Activated gamma-delta T cell treated with anti-CD3 and anti-CD28 coated beads, Interleukin-2, amount 50 U/mL, for 16 hours (primary cell): ENCODE measurements at regions not wholly inside any gene's neighbourhood (a gene's known extent, or its start where the extent isn't known, plus 50 kb on each side); places are given as distances from the start of the nearest gene placed in this dataset.
"Not testable (repeated sequence)": the region's sequence is repeated elsewhere in the genome, so short reads cannot be mapped to it uniquely, and the experiment has no call there.

Source experiments
- DNase-seq: peaks from one replicate; pipeline ENCODE4 v3.0.0-alpha.2; 2020; ENCODE audit warnings: low read depth

DNA sequence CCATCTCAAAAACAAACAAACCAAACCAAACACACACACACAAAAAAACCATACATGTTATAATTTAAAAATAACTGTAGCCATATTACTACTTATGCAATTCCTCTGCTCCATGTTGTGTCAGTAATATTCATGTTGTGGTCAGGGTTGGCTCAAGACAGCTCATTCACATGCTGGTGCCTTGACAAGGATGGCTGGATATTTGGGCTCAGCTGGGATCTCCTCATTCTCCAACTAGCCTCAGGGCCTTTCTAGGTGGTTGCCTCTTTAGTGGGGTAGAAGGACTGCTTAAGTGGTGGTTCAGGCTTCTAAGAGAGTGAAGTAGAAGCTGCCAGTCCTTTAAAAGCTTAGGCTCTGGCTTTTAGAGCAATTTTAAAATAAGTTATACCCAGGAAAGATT is 189.3 kb downstream of the ADRA2A start:
- no peak for DNase-seq

DNA sequence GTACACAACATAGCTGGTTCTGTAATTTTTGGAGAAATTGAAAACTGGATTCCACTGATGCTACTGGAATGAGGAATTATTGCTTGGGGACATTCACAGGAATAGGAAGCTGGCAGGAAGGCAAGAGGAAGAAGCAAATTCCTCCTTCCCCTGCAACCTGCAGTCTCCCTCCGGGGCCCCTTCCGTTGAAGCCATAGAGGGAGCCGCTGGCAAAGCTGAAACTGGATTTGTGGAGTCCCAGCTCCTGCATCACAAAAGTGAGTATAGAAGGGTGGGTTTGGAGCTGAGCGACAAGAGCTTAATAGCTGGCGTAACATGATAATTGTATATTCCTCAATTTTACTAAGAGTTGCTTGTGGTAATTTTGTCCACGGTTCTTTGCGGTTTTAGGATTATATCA is 190.8 kb downstream of the ADRA2A start:
- DNase-seq: no peak

DNA sequence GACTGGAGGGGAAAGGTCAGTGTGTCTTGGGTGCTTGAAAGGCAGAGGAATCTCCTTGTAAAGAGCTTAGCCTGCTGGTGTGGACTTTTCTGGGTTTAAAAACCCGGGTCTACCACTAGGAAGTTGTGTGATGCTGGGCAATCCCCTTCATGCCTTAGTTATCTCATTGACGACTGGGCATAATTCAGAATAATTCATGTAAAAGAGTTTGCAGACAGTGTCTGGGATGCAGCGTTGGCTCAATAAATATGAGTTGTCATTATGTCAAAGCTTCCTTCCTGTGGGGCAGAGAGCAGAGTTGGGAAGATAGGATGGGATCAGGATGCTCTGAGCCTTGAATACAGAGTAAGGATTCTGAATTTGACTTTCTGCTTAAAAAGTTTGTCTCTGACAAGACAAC is 196.4 kb downstream of the ADRA2A start:
- DNase-seq: no peak

DNA sequence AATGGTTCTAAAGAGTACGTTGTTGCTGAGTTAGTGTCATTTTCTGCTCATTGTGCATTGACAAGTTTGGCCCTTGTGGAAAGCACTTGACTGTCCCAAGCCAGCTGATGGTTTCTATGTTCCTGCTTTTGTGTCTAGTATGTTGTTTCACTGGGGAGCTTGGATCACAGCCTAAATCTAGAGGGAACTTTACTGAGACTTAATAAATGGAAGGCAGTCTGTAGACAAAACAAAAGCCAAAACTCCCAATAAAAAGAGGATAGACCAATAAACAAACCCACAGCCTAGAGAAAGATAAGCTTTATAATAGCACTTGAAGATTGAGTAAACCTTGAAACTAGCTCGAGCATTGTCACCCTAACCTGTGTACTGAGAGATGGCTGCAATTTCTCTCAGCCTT is 196.8 kb downstream of the ADRA2A start:
- no peak for DNase-seq

DNA sequence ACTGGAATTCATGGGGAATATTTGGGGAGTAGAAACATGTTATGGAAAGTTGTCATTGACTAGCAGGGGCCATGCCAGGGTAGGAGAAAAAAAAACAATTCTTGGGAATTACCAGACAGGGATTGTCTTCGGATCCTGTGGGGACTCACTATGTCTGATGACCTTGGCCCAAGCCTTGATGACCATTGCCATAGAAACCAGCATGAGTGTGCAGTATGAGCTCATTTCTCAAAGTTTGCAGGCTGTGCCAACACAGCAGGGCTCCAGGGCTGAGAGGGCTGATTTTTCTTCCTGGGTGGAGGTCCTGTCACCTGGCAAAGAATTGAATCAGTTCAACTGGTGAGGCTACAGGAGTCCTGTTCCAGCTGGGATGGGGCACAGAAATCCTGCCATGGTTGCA is 198.3 kb downstream of the ADRA2A start:
- DNase-seq: no peak

DNA sequence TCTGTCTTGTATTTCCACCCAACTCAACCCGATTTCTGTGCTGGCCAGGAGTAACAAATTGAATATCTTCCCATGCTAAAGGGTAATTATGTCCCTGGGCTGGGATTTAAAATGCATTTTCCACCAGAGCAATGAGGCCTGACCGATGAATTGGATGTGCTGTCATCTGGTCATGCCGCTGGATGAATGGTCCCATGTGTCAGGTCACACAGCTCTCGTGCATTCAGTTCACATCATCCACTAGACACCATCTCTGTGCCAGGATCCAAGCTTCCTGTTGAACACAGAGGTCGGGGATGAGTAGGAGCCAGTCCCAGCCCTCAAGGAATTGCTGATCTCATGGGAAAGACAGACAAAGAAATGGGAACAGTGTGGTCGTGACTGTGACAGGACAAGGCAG is 200.8 kb downstream of the ADRA2A start:
- DNase-seq: no peak

DNA sequence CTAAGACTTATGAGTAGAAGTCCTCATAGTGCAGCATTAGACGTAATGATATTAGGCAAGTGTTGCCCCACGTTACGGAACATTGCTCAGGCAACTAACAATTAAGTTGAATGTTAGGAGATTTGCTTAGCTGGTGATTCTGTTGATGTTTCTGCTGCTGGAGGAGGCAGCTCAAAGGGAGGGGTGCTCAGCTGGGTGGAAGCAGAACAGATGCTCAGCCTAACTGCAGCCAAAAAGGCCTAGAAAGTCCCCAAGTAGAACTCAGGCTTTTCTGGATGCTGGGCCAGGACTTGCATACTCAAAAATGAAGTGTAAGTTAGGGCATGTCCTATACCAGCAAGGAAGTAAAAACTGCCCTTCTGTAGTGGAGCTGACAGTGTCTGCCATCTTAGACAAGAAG is 201.4 kb downstream of the ADRA2A start:
- no peak for DNase-seq

DNA sequence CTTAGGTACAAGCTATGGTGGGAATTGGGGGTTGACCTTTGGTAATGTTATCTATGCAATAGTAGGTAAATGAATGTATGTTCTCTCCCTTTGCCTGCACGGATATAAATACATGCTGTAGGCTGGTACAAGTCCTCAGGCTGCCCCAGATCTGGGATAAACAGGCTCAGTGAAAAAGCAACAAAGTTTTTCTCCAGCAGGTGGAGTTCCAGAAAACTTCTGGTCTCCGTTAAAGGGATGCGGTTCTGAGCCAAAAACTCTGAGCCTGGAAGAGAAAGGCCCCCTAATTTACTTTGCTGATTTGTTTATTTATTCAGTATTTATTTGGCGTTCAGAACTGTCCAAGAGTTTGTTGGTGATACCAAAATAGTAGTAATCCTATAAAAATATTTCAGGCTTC is 204.7 kb downstream of the ADRA2A start:
- DNase-seq: no peak

DNA sequence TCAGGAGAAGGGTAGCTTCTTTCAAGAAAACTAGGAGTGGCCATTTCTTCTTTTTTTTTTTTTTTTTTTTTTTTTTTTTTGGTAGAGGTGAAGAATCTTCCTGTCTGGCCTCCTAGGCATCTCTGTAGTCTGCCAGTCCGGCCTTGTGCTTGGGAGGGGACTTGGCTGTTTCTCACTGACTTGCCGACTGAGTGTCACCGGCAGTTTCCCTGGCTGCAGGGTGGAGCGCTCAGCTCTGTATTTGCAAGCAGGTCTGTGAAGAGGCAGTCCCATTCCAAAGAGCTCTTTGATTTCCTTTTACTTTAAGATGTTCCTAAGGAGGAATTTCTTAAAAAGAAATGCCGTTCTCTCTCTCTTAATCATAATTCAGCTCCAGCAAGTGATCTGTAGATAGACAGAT is 212.6 kb downstream of the ADRA2A start:
- DNase-seq: no peak

DNA sequence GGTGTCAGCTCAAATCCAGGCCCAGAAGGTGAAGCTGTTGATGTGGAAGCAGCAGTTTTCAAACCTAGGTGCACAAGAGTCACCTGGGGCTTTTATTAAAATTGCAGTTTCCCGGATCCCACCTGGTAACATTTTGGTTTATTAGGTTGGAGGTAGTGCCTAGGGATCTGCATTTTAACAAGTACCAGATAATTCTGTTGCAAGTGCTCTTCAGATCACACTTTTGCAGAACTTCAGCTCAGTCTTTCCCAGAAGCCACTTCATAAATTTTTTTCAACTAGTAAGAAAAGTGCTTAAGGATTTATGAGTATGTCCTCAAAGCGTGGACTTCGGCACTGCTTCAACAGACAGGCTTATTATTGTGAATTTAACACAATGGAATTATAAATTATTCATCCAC is 213.8 kb downstream of the ADRA2A start:
- DNase-seq: no peak

DNA sequence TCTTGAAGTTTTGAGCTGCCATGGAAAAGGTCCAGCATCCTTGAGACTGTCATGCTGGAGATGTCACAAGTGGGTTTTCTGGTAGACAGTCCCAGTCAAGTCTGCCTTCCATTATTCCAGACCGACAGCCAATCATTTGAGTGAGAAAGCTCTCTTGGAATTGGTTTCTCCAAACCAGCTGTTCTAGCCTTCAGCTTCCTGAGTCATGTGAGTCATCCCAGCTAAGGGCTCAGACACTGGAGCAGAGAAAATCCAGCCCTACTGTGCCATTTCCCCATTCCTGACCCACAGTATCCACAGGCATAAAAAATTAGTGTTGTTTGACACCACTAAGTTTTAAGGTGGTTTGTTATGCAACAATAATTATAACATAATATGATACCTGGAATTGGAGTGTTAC is 219.0 kb downstream of the ADRA2A start:
- no peak for DNase-seq

DNA sequence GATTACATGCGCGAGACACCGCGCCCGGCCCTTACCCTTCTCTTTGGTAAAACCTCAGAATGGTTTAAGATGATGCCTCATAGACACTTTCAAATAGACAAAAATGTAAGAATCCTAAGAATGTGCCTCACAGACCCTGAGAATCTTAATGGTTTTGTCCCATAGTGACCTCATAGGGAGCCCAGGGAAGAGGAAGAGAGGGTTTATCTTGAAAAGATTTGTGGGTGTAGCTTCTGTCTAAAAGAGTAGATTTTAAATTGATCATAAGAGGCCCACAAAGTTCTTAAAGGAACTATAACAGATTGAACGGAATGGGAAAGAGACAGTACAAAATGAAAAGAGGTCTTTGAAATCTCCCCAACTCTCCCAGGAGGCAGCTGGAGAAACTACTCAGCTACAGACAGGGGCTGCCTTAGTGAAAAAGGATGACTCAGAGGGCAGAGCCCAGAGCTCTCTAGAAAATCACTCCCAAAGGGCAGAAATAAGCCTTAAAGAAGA is 220.6 kb downstream of the ADRA2A start:
- no peak for DNase-seq

DNA sequence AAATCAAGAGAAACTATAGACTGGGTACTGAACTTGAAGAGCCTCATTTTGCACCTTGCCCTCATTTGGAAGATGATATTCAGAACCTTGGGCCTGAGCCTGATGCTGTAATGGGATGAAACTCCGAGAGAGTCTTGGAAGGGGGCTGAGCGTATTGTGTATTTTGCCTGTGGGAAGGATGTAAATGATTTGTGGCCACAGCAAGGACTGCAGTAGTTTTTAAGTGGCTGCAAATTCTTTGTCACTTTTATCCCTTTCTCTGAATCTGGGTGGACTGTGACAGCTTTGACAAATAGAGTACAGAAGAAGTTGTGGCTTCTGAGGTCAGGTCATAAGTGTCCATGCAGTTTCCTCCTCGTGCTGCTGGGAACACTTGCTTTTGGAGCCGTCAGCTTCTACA is 221.2 kb downstream of the ADRA2A start:
- DNase-seq: no peak

DNA sequence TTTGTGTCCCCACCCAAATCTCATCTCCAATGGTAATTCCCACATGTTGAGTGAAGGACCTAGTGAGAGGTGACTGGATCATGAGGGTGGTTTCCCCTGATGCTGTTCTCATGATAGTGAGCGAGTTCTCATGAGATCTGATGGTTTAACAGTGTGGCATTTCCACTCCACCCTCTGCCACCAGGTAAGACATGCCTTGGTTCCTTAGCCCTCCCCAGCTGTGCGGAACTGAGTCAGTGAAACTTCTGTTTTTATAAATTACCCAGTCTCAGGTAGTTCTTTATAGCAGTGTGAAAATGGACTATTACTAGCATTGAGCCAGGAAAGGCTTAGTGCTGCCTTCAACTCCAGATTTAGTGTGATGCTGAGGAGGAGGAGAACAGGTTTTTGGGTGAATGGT is 222.2 kb downstream of the ADRA2A start:
- no peak for DNase-seq

DNA sequence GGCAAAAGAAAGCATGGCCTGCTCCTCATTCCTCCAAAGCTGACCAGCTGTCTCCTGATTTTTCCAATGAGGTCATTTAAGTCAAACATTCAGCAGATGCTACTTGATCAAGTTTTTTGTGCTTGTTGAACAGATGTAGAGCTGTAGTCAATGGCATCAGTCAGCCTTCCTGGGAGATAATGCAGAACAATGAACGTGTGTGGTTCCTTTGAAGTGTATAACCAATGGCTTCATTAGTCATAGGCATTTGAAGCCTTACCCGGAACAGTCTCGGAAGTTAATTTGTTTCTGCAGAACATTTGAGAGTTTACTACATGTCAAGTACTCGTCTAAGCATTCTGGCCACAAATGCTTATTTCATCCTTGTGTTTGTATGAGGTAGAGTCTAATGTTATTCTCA is 227.1 kb downstream of the ADRA2A start:
- DNase-seq: no peak

DNA sequence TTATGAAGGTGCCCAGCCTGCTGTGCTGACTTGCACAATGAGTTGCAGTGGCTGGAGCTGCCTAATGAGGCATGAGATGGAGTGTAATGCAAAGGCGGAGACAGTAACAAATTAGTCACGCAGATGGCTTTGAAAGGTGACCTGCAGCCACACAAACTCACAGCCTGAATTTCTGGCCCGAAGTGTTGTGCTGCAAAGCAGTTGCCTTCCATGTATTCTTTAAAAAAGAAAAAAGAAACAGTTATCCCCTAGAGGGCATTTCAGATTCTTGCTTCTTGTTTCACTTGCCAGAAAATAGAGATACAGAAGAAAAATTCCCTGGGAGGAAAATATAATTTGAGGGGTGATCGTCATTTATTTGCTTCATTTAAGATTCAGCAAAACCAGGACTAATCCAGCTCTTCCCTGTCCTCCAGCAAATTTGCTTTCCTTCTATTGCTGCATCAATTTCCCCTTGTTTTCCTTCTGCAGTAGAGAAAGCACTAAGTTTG is 239.9 kb downstream of the ADRA2A start:
- no peak for DNase-seq

DNA sequence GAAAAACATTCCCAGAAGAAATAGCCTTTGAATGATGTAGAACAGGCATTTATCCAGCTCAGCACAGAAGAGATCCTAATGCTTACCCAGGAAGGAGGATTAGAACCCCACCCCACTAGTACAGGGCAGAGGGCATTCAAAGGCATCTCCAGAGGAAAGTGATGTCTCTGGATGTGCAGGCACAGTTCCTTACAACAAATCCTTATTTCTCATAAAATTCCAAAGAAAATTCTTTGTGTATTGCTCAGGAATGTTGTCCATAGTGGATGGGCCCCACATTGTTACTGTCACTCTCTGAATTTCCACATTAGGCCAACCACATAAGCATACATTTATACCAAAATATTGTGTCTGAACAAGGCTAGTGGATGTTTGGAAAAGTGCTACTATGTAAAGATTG is 243.0 kb downstream of the ADRA2A start:
- no peak for DNase-seq

DNA sequence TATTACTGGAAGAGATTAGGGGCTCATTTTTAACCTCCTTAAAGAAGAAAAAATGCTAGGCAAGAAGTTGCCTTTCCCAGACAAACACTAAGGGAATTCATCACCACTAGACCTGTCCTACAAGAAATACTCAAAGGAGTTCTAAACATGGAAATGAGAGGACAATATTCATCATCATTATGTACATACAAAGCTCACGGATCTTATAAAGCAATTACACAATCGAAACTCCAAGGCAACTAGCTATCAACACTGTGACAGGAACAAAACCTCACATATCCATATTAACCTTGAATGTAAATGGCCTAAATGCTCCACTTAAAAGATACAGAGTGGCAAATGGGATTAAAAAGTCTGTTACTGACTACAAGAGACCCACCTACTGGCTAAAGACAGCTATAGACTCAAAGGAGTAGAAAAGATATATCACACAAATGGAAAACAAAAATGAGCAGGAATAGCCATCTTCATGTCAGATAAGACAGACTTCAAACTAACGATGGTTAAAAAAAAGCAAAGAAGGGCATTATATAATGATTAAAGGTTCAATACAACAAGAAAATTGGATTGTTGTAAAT is 246.6 kb downstream of the ADRA2A start:
- no peak for DNase-seq

DNA sequence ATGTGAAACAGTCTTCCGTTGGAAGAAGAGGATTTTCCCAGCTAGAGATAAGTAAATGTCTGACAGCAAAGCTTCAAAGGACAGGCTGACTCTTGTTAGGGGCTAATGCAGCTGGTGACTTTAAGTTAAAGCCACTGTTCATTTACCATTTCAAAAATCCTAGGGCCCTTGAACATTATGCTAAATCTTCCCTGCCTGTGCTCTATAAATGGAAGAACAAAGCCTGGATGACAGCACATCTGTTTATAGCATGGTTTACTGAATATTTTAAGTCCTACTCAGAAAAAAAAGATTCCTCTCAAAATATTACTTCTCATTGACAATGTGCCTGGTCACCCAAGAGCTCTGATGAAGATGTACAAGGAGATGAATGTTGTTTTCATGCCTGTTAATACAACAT is 255.3 kb downstream of the ADRA2A start:
- not testable (repeated sequence) for DNase-seq

DNA sequence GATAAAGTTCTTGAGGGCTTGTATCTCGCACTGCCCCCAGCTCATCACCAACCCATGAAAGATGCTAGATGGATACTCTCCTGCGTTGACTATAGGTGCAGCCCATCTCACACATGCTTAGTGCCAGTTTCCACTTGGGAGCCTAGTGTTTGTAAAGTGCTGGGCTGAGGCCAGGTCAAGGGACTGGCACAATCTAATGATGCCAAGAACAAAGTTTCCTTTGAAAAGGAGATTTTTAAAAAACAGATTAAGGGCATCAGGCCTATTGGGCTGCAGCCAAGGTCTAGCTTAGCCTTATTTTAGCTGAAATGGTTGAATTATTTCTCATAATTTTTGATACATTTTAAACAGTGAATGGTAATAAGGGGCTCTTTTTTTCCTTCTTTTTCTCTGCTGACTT is 259.0 kb downstream of the ADRA2A start:
- no peak for DNase-seq

DNA sequence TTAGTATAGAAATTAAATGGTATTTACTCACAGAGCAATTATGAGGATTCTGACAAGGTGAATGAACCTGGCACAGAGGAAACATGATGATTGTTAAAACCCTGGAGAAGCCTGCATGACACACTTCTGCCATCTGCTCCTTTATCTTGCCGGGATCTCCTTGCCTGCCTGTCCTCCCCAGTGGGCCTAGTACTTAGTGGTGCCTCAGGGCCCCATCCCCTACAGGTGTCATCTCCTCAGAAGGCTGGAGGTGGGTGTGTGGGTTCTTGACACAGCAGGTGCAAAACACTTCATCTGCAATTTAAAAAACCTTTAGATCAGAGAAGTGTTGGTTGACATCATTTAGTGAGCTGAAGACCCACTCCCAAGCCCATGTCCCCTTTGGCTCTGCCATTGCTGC is 261.2 kb downstream of the ADRA2A start:
- DNase-seq: no peak

DNA sequence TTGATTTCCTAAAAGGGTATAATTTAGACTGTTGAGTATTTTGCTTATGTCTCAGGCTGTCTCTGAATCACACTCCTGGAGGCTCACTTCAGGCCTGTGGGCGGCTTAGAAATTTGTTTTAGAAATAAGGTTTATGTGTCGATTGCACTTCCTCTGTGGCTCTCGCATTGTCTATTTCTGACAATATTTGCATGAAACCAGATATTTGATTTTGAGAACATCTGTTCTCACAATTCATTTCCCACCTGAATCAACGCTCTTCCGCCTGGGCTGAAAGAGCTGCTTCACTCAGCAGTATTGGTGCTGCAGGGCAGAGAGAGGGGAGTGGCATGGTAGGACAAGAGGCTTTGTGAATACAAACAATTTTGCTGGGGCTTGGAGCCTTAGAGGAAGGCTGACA is 262.0 kb downstream of the ADRA2A start:
- no peak for DNase-seq

DNA sequence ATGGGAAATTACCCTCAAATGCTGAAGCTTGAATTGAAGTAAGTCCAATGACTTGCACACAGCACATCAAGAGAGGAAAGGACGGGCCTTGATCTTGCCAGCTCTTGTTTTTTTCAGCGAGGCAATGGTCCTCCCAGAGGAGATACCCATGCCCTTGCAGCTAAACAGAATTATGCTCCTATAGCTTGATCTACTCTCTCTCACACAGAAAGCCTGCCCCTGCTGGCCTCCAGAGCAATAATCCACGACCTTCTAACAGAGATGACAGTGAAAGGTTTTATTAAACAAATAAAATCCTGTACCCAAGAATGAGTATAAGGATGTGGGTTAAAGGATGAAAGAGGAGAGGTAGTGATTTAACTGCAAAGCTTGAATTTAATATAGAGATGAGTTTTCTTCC is 268.0 kb downstream of the ADRA2A start:
- DNase-seq: no peak

DNA sequence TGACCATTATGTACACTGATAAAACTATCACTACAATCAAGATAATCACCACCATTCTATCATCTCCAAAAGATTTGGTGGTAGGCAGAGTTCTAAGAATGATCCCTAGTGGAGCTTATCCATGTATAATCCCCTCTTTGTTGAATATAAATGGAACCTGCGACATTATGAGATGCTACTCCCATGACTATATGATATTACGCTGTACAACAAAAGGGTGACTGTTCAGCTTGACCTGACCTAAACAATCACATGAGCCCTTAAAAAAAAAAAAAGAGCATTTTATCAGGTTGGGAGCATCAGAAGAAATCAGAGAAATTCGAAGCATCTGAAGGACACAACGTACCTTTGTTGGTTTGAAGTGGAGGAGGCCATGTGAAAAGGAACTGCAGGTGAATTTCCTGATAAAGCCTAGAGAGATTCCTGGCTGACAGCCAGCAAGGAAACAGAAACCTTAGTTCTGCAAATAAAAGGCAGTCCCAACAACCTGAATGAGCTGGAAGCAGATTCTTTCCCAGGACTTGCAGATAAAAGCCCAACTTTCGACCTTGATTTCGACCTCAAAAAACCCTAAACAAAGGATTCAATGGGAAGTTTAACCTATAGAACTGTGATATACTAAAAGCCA is 270.7 kb downstream of the ADRA2A start:
- DNase-seq: no peak
